Stimulated activated naive CD8-positive, alpha-beta T cell treated with anti-CD3 and anti-CD28 coated beads, Interleukin-15, amount 100 ng/mL, for 72 hours (primary cell): ENCODE measurements at regions not wholly inside any gene's neighbourhood (a gene's known extent, or its start where the extent isn't known, plus 50 kb on each side); places are given as distances from the start of the nearest gene placed in this dataset.

ENCODE experiments used
- ATAC-seq: fragments of 150-1000 bp; cut with Tn5 transposase; 2 replicates; pipeline ENCODE4 v1.10.0; 2021; ENCODE audit warnings: mild to moderate bottlenecking, moderate library complexity
- DNase-seq, 2 donors: peaks; one replicate each; pipeline ENCODE4 v3.0.0; 2021 to 2022
- H3K27ac Mint-ChIP-seq, 2 donors: one replicate each; pipeline ENCODE4 v1.8.0; 2022; ENCODE audit warnings: mild to moderate bottlenecking in 2 of 2, mixed read lengths in 2 of 2, moderate library complexity in 2 of 2
- H3K27me3 Mint-ChIP-seq: one replicate; pipeline ENCODE4 v1.8.0; 2022; ENCODE audit warnings: mixed read lengths
- H3K4me1 Mint-ChIP-seq: one replicate; pipeline ENCODE4 v1.8.0; 2022; ENCODE audit warnings: mild to moderate bottlenecking, mixed read lengths
- H3K4me3 Mint-ChIP-seq, 2 donors: one replicate each; pipeline ENCODE4 v1.8.0; 2022; ENCODE audit warnings: mild to moderate bottlenecking in 2 of 2, mixed read lengths in 2 of 2, moderate library complexity in 1 of 2
- H3K9me3 Mint-ChIP-seq, 2 donors: one replicate each; pipeline ENCODE4 v1.8.0; 2022; ENCODE audit warnings: mixed read lengths in 2 of 2

DNA sequence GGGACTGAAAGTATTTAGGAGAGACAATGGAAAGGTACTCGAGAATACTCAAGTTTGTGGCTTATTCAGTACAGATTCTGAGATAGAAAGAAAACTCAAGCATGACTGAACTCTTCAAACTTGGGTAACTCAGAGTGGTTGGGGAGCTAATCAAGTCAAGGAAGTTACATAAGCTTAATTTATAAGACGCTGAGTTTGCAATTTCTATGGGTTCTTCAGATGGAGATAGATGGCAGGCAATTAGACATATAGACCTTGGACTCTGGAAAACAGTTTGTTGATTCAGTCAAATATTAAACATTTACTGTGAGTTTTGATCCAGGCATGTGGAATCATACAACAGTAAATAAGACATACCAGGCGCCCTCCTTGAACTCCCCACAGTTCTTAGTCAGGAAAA lies 1749.9 kb upstream of the TENM3 start:
- H3K9me3 Mint-ChIP-seq: peaks cover 0 to 16% of the 10 kb centered on the region in 2 donors
- H3K27ac Mint-ChIP-seq: no peak overlapping the region
- no peak for ATAC-seq
- DNase-seq: no peak
- no peak overlapping the region for H3K4me3 Mint-ChIP-seq
- no peaks in the 10 kb centered on the region for H3K27me3 Mint-ChIP-seq
- H3K4me1 Mint-ChIP-seq: no peaks in the 10 kb centered on the region

DNA sequence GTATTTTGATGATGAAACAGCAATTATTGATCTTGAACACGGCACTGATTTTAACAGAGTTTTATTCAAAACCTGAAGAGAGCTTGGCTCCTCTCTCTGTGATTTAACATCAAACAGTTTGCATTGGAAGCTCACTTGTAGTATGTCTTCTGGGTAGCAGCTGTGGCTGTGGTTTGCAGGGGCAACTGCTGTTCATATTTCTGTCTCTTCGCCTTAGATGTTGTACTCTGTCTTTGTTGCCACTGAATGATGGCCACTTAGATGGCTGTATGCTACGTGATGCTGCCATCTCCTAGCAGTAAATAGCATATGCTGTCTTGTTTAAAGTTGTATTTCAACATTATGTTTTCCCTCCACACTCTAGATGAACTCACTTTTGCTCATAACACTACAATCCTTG lies 1743.0 kb upstream of the TENM3 start:
- Mint-ChIP-seq H3K27me3 (no peaks in the 10 kb centered on the region), H3K27ac (no peak overlapping the region), H3K4me3 (no peak overlapping the region), H3K4me1 (no peaks in the 10 kb centered on the region), H3K9me3 (peaks cover 0 to 10% of the 10 kb centered on the region in 2 donors)
- DNase-seq: no peak
- ATAC-seq: no peak

DNA sequence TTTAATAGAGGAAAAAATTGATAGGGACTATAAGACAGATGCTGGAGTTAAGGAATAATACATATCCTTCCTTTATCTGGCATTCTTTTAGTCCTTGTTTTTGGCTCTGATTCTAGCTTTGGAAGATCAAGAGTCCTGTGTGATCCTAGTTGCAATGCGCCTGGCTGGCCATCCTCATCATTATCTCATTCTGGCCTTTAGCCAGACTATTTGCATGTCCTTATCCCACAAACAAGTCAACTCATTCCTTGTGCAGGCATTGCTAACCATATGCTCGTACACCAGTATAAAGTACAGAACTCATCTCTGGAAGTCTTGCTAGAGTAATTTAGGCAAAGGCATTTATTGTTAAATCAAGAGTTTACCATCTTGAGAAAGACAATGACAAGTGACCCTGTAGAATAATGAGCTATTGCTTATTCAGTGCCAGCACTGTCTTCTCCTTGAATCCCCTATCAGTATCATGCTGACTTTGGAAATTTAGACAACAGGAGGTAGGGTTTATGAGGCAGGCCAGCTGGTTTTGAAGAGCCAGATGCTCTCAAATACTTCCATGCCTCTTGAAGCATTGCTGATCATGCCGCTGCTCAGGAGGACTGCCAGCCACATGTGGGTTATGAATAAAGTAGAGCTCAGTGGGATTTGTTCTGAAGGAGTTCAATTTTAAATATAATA lies 1730.3 kb upstream of the TENM3 start:
- peaks cover 0 to 12% of the 10 kb centered on the region in 2 donors for H3K9me3 Mint-ChIP-seq
- ATAC-seq (no peak), DNase-seq (no peak)
- H3K4me3 Mint-ChIP-seq: no peak overlapping the region
- H3K27me3 Mint-ChIP-seq: no peaks in the 10 kb centered on the region
- no peak overlapping the region for H3K27ac Mint-ChIP-seq
- no peaks in the 10 kb centered on the region for H3K4me1 Mint-ChIP-seq

DNA sequence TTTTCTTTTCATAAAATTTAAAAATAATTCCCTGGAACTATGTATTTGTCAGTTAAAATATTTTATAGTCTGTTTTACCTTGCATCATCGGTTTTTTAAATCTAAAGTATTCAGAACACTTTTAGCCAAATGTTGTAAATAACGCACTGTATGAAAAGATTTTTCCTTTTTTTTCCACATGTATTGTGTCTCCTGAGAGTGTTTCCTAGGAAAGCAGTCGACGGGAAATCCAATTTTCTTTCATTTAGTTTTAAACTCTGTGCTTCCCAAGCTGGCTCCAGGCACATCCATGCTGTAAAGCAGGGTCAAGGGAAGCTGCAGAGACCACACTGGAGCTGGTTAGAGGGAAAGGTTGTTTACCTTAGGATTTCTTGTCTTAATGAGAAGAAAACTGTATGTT lies 1724.3 kb upstream of the TENM3 start:
- no peak overlapping the region for H3K4me3 Mint-ChIP-seq
- DNase-seq (no peak), ATAC-seq (no peak)
- H3K9me3 Mint-ChIP-seq: peaks cover 0 to 14% of the 10 kb centered on the region in 2 donors
- no peak overlapping the region for H3K27ac Mint-ChIP-seq
- no peaks in the 10 kb centered on the region for H3K27me3 Mint-ChIP-seq
- H3K4me1 Mint-ChIP-seq: no peaks in the 10 kb centered on the region

DNA sequence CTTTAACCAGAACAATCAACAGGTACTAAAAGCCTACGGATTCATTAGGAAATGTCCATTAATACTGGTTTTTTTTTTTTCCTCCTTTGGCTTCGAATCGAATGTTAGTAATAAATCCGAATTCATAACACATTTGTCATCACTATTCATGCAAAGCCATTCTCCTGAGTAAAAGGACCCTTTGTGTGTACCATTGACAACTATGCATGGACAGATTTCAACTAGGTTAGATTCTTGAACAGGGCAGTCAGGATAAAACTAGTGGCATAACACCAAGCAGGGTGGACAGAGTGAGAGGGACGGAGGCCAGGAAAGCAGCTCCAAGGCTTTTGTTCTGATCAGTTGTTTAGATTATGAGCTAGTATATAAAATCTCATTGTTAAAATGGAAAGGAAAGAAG lies 1722.0 kb upstream of the TENM3 start:
- ATAC-seq: no peak

DNA sequence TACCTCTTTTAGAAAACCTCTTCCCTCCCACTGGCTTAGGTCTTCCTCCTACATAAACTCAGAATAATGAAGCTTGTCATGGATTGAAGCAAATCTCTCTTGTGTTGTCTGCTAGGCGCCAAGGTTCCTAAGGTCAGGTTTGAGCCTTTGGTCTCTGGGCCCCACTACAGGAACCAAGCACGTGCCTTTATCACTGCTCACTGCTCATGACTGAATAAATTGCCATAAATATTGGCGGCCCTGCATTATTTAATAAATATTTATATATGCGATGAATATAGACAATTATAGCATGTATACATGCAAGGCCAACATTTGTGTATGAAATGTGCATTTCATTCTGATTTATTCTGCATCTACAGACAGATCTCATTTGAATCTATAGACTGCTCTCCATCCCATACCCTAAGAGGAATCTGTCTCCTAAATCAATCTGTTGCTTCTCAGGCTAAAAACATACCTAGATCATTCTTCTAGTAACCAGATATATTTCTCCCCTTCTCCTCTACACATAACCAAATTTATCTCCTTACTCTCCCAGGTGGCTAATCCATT lies 1717.6 kb upstream of the TENM3 start:
- no peaks in the 10 kb centered on the region for H3K4me1 Mint-ChIP-seq
- H3K27me3 Mint-ChIP-seq: no peaks in the 10 kb centered on the region
- no peak overlapping the region for H3K4me3 Mint-ChIP-seq
- ATAC-seq (no peak), DNase-seq (no peak)
- H3K9me3 Mint-ChIP-seq: no peaks in the 10 kb centered on the region
- no peak overlapping the region for H3K27ac Mint-ChIP-seq

More for the DNA sequence above, 1722.0 kb upstream of the TENM3 start:
- no peaks in the 10 kb centered on the region for H3K4me1 Mint-ChIP-seq
- no peaks in the 10 kb centered on the region for H3K27me3 Mint-ChIP-seq
- no peak for DNase-seq
- H3K9me3 Mint-ChIP-seq: peaks cover 0 to 9% of the 10 kb centered on the region in 2 donors
- no peak overlapping the region for H3K4me3 Mint-ChIP-seq
- H3K27ac Mint-ChIP-seq: peak overlapping the region in 1 of 2 donors; percentile 82

DNA sequence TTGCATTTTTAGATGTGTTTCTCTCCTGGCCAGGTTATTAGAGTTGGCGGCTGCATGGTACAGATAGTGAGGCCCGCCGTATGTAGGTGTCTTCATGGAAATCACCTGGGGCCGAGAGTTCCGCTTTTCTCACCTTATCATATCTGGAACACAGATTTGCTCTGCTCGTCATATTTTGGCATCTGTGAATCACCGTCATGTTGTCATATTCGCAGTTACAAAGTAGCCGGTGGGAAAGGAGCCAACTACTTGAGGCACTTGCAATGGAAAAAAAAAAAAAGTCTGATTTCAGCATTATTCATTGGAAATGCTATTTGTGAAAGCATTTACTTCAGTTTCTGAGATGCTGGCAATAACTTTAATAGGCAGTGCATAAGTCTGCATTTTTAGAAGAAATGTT lies 1715.2 kb upstream of the TENM3 start:
- no peak for ATAC-seq
- no peaks in the 10 kb centered on the region for H3K4me1 Mint-ChIP-seq
- H3K27ac Mint-ChIP-seq: no peak overlapping the region
- H3K27me3 Mint-ChIP-seq: no peaks in the 10 kb centered on the region
- no peak for DNase-seq
- H3K9me3 Mint-ChIP-seq: no peaks in the 10 kb centered on the region
- H3K4me3 Mint-ChIP-seq: no peak overlapping the region

DNA sequence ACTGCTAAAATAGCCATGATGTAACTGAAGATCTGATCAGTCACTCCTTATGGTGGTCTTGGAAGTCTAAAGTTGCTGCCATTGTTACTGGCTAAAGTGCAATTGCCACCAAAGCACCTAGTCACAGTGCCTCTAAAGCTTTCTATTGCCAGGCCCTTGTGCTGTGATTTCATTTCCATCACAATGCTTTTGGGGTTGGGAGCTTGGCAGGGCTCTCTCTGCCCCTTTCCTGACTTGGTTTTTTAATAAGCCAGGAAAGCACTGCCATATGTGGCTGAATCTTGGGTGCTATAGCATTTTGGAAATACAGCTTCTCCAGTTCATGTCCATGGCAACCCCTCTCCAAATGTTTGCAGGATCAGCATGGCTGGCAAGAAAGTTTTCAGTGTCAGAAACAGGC lies 1712.4 kb upstream of the TENM3 start:
- Mint-ChIP-seq H3K27me3 (no peaks in the 10 kb centered on the region), H3K27ac (no peak overlapping the region), H3K4me3 (no peak overlapping the region), H3K4me1 (no peaks in the 10 kb centered on the region), H3K9me3 (no peaks in the 10 kb centered on the region)
- DNase-seq (no peak), ATAC-seq (no peak)

DNA sequence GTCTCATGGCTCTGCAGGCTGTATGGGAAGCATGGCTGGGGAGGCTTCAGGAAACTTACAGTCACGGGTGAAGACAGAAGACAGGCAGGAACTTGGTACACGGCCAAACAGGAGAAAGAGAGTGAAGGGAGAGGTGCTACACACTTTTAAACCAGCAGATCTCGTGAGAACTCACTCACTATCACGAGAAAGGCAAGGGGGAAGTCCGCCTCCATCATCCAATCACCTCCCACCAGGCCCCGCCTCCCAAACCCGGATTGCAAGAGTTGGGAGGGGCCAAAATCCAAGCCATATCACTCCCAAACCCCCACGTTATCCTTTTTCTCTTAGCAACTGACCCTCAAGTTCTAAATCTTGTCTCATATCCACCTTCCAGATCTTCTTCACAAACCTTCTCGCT lies 1710.5 kb upstream of the TENM3 start:
- no peaks in the 10 kb centered on the region for H3K9me3 Mint-ChIP-seq
- no peak overlapping the region for H3K27ac Mint-ChIP-seq
- DNase-seq: no peak
- no peaks in the 10 kb centered on the region for H3K27me3 Mint-ChIP-seq
- H3K4me3 Mint-ChIP-seq: no peak overlapping the region
- H3K4me1 Mint-ChIP-seq: no peaks in the 10 kb centered on the region
- no peak for ATAC-seq

DNA sequence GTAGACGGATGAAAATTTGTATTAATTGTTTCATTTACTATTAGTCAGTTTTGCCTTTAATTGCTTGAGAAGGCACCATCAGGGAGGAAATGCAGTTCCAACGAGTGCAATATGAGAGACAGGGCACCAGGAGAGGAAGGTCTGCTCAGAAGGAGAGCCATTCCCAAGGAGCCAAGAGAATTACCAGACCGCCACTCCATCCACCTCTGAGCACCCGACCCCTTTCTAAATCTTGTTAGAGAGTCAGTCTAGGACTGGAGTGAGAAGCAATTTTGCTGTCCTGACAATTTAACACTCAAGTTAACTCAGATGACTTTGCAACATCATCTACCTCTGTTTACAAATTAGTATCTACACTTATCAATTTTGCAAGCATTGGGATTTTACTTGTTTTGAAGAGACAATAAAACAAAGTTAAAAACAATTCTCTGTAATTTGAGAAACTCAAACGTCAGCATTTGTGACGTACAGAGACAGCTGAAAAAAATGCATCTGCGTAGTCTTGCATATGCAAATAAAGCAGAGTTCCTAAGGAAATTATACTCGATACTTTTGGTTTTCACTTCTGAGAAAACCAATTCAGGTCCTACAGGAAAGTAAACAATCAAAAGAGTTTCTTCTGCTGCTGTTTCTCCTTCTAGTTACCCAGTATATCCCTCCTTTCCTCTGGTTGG lies 1704.7 kb upstream of the TENM3 start:
- Mint-ChIP-seq H3K9me3 (peaks cover 0 to 5% of the 10 kb centered on the region in 2 donors), H3K4me3 (no peak overlapping the region), H3K27ac (no peak overlapping the region), H3K27me3 (no peaks in the 10 kb centered on the region), H3K4me1 (no peaks in the 10 kb centered on the region)
- DNase-seq (no peak), ATAC-seq (no peak)

DNA sequence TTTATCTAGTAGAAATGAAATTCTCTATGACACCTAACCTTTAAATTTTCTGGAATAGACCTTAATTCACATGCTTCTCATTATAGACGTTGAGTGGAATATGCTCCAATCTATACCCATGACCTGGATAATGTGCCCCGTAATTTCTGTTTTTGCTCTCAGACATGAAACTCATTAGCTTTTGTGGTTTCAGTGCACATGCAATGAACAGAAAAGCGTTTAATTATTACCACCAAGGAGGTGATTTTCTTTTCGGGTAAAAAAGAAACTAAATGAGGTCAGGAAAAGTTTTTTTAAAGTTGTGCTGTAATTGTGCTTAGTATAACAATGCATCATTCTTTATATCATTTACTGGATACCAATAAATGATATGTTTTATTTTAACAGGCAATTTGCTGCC lies 1703.9 kb upstream of the TENM3 start:
- DNase-seq (no peak), ATAC-seq (no peak)
- H3K27me3 Mint-ChIP-seq: no peaks in the 10 kb centered on the region
- H3K27ac Mint-ChIP-seq: no peak overlapping the region
- H3K9me3 Mint-ChIP-seq: peaks cover 0 to 5% of the 10 kb centered on the region in 2 donors
- H3K4me1 Mint-ChIP-seq: no peaks in the 10 kb centered on the region
- no peak overlapping the region for H3K4me3 Mint-ChIP-seq

DNA sequence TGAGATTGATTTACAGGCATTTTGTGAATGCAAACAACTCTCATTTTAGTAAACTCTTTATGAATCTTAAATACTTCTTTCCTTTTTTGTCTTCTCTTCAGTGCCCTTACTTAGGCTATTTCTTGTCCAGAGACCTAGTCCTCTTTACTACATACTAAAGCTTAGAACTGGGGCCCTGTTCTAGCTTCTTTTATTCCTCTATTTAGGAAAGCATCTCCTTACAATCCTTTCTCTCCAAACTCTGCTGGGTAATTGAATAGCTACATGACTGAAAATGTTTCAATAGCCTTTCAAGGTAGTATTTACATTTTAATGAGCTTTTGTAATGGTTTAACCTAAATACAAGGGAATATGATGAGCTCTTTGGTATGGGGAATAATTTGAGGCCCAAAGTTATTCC lies 1701.5 kb upstream of the TENM3 start:
- ATAC-seq: no peak
- Mint-ChIP-seq H3K4me1 (no peaks in the 10 kb centered on the region), H3K27me3 (no peaks in the 10 kb centered on the region), H3K4me3 (no peak overlapping the region), H3K27ac (no peak overlapping the region), H3K9me3 (peaks cover 0 to 5% of the 10 kb centered on the region in 2 donors)
- no peak for DNase-seq

DNA sequence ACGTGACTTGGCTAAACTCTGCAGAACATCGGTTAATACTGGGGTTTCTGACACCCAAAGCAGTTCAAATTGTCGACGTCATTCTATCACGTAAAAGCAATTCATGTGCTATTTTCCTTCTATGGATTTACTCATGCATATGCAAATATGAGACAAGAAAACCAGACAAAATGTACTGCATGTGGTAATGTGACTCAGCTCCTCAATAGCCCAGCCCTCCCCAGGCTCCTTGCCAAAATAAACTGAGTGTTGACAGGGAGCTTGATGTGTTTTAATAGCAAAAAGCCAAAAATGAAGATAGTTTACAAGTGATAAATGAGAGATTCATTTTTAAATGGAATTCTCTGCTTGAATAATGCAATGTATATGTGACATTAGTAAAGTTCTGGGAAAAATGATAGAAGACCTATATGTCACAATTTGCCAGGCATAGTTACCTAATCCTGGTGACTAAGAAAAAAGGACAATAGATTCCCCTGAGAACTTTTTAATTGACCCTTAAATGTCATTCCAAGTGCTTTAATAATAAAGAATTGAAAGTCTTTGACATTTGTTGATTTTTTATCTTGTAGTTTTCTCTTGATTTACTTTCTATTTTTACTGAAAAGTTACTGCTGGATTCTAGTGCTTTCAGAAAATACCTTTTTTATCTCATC lies 1700.6 kb upstream of the TENM3 start:
- Mint-ChIP-seq H3K4me3 (no peak overlapping the region), H3K27me3 (no peaks in the 10 kb centered on the region), H3K4me1 (no peaks in the 10 kb centered on the region), H3K27ac (no peak overlapping the region), H3K9me3 (peaks cover 0 to 5% of the 10 kb centered on the region in 2 donors)
- DNase-seq (no peak), ATAC-seq (no peak)

DNA sequence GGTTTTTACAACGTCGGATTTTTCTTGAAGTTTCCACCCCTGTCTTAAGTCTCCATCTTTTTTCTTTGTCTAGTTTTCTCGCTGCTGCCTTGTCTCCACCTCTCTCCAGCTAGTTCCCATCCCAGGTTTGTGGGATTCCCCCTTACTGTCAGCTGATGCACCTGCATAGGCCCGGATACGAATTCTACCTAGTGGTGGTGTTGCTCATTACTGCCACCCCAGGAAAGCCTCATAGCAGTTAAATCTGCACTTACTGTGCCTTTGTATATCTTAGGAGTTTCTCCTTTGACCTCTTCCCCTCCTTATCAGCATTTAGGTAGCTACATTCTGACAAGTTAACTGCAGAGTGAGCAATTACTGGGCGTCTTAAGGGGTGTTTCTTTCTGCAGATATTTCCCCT lies 1693.1 kb upstream of the TENM3 start:
- Mint-ChIP-seq H3K27me3 (no peaks in the 10 kb centered on the region), H3K27ac (no peak overlapping the region), H3K4me3 (no peak overlapping the region), H3K4me1 (no peaks in the 10 kb centered on the region), H3K9me3 (peaks cover 0 to 7% of the 10 kb centered on the region in 2 donors)
- ATAC-seq (no peak), DNase-seq (no peak)

DNA sequence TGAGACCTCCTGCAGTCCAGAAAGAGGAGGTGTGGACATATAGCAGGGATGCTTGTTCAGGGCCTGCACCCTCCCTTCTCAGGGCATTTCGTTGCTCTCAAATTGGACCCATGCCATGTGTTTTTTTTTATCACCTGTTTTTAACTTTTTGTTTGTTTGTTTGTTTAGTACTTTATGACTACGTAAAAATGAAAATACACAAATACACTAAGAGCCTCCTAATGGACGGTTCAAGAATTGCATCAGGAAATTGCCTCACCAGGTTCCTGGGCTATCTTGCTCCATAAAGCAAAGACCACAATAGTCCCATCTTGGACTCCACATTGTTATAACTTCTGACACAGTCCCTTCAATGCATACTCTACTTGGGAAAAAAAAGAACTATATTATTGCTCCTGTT lies 1685.9 kb upstream of the TENM3 start:
- Mint-ChIP-seq H3K27ac (no peak overlapping the region), H3K4me3 (no peak overlapping the region), H3K4me1 (no peaks in the 10 kb centered on the region), H3K9me3 (peaks cover 0 to 7% of the 10 kb centered on the region in 2 donors), H3K27me3 (no peaks in the 10 kb centered on the region)
- ATAC-seq (no peak), DNase-seq (no peak)

DNA sequence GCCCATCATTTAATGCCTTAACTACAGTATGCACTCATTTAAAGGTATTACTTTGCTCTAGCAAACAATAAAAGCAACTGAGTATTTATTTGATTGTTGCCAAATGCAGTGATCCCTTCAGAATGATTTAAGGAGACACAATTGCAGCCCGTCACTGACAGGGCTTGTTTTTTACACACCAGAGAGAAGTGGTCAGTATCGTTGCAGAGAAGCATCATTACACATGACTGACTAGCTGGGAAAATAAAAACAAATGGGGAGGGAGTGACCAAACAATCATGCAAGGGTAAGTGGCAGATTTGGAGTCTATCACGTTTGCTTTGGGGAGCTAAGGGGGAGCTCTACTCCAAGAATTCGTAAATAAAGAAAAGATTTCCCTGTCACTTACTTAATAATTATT lies 1685.3 kb upstream of the TENM3 start:
- no peak overlapping the region for H3K4me3 Mint-ChIP-seq
- H3K27ac Mint-ChIP-seq: no peak overlapping the region
- DNase-seq (no peak), ATAC-seq (no peak)
- H3K27me3 Mint-ChIP-seq: no peaks in the 10 kb centered on the region
- peaks cover 0 to 7% of the 10 kb centered on the region in 2 donors for H3K9me3 Mint-ChIP-seq
- no peaks in the 10 kb centered on the region for H3K4me1 Mint-ChIP-seq
